GM19455 (cell line): ENCODE measurements at regions not wholly inside any gene's neighbourhood (a gene's known extent, or its start where the extent isn't known, plus 50 kb on each side); places are given as distances from the start of the nearest gene placed in this dataset.

Source experiments
- ATAC-seq: cut with Tn5 transposase; IDR thresholded peaks from one replicate; pipeline ENCODE4 v1.9.1; 2021; ENCODE audit not compliant: unreplicated experiment

DNA sequence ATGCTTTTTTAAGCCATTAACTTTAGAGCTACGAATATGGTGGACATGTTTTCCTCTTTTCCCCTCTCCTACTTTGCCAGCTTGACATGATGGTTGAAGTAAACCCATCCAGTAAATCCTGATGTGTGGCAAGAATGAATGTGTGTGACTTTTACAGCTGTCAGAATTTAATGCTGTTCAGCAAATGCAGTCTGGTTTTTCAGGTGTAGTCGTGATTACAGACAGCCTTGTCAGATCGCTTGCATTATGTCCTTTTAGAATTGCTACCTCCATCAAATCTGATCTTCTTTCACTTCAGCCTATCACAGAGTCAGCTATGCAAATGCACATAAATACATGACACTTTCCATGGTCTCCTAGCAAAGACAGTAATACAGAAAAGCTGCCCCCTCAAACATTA lies 278.5 kb downstream of the FBXO15 start:
- no peak for ATAC-seq

DNA sequence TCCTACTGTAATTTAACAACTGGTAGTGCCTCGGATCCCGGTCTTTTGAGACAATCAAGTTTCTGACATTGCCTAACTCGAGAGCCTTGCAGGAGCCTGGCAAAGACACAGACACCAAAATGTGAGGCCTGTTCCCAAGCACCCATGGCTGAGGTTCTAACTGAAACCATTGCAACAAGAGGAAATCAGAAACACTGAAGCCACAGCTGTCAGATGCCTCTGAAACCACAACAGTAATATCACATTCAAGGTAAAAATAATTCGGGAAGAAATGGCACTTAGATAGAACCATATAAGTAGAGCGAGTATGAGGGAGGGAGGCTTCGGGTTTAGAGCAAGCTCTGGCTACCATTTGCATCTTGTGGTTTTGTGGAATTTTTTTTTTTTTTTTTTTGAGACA lies 285.9 kb downstream of the FBXO15 start:
- no peak for ATAC-seq

DNA sequence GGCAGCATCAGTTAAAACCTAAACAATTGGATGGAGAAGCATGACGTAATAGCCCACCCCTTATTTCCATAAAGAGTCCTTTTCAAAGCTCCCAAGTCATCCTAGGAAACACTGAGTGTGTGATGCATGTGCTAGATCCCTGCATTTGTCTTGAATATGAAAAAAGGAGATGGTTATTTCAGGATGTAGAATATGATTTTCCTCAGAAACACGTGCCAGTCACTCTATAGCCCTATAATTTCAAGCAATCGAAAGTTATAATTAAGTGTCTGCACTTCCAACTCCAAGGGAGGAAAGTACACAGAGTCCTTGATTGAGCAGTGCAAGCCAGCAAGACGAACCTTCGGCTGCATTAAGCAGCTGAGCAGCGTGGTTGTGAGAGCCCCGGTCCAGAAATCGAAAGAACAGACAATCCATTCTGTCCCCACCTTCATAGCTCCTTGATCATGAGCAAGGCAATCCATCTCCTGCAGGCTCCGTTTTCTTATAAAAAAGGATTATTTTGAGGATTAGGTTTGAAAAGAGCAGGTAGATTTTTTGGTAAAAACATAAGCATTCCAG lies 287.7 kb downstream of the FBXO15 start:
- ATAC-seq: no peak

DNA sequence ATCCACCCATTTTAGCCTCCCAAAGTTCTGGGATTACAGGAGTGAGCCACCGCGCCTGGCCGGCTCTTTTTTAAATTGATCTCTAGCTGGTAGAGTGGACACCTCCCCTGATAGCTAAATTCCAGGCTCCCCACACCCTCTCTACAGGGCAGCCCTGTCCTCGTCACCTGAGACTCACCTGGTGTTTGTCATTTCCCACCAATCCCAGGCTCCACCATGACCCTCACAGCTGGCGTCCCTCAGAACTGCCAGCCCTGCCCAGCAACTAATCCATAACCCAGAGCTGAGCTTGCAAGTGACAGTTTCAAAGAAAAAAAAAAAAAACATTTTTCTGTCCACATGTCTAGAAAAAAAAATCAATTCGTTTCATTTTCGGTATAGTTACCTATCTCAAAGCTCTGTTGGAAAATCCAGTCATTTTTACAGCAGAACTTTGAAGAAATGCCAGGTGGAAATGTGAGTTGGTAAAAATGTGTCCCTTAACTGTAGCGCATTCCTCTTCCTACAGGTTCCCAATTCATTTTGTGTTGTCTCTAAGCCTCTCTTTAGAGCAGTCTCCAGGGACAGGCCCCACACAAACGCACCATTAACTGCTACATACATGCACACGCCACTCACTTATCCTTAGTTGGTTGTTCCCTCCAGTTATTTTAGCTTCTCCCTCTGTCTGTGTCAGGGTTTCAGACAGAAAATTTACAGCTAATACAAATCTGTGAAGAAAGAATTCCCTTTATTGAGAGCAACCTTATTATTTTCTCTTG lies 294.7 kb downstream of the FBXO15 start:
- ATAC-seq: no peak

DNA sequence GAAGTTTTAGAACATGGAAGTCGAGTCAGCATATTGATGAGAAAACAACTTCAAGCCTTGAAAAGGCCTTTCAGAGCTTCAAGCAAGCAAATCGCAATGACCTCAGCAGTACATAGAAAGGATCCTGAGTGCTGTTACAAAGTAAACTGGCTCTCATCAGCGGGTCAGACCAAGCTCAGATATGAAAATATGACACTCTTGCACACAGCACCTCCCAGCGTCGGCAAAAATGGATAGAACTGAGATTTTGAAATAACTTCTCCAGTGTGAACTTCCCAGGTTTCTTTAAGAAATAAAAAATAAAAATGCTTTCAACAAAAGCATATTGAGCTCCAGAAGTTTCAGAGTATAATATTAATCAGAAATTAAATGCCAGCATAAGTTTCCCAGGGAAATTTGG lies 296.9 kb downstream of the FBXO15 start:
- no peak for ATAC-seq

DNA sequence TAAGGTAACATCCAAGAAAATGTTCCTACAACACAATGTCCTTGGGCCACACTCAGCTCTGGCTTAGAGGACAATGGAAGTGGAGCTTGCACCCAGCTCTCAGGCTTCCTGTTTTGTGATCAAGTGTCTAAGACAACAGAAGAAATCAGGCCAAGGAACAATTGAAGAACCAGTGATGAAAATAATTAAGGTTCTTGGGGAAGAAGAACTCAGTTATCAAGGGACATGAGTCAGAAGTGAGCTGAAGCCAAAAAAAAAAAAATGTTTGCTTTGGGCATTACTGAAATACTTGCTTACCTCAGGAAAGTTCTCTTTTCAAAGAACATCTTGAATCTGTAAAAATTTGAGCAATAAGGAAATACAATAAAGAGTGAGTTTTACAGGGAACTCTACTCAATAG lies 299.0 kb downstream of the FBXO15 start:
- ATAC-seq: no peak

DNA sequence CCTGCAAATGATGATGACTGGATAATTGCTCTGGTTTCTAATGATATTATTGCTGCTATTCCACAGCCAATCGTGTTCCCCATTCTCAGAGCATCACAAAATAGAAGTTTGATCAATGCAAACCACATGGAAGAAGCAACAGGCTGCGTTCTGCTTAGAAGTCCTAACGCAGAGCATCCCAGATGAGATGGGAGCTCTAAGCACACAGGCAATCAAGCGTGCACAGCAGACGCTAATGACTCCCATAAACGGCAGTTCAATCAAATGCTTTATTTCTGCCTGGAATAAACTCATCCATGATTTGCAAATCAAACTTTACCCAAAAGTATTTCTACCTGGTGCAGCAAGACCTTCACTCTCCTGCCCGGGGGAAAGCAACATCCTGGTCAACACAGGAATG lies 304.2 kb downstream of the FBXO15 start:
- no peak for ATAC-seq

DNA sequence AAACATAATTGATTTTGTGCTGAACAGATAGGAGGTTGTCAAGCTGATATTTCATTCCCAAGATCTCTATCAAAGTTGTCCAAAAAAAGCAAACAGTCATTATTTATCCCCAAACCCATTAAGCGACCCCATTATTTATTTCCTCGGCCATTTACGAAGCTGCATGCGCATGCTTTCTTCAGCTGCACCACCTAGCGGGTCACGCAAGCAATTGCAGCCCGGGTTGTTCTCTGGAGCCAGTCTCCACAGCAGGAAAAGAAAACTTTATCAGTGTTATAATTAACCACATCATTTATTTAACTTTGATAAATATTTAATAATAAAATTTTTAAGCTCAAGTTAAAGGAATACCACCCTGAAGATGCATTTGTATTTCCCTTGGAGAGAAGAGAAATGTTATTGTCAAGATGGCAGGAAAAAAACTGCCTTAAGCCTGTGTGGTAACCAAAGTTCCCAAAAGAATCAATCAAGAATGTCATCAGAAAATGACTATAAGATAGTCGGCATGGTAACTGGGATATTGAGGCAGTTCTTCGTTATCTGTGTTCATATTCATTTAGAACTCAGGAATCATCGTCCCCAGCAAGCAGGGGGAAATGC lies 304.7 kb downstream of the FBXO15 start:
- peak; percentile 82 for ATAC-seq

DNA sequence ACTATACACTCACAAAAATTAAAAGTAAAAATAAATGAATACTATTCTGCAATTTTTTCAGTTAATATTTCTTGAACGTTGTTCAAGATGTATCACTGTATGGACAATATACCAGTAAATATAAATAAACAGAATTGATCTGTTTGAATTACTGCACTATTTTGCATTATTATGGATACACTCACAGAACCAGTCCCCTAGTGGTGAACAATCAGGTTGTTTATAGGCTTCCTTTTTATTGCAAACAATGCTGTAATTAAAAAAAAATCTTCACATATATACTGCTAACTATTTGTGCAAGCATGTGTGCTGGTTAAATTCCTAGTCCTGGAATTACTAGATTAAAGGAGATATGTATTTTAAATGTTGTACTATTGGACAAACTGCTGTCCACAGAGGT lies 306.0 kb downstream of the FBXO15 start:
- ATAC-seq: no peak

DNA sequence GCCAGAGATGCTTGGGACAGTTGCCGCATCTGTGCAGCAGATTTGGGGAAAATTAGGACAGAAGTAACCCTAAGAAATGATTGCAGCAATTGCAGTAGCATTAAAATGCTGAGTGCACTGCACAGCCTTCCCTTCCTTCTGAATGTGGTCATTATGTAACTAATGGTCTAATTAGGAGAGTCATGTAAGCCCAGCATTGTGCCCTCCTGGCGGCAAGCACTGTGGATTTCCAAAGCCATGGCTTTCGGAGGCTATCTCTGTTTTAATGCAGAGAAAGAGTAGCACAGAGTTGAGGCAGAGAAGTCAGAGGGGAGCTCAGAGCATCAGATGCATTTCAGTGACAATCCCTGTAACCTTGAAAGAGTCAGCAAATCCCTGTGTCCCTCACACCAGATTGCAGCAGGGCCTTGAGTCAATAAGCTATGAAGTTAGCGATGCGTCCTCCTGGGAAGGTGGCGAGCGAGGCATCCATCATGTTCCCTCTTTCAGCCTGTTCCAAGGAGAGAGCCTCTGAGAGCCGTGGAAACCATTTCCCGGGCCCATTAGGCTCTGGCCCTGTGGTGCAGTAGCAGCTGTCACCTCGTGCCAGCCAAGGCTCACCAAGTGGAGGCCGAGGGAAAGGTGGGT lies 307.2 kb downstream of the FBXO15 start:
- no peak for ATAC-seq

DNA sequence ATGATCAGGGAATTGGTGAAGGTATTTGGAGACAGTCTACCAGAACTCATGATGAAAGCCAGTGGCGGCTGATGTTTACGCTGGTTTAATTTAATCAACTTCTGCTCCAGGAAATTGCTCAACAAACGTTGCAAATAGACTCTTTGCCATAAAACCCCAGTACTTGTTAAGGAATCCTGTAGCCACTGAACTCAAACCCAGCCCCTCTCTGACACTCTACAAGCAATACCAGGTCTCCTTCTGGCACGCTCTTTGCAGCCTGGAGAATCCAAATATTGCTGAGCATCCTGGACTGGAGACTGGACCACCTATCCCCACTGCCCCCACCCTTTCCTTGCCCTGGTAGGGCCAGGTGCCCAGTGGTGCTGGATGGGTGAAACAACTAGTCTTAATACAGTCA lies 308.2 kb downstream of the FBXO15 start:
- no peak for ATAC-seq

DNA sequence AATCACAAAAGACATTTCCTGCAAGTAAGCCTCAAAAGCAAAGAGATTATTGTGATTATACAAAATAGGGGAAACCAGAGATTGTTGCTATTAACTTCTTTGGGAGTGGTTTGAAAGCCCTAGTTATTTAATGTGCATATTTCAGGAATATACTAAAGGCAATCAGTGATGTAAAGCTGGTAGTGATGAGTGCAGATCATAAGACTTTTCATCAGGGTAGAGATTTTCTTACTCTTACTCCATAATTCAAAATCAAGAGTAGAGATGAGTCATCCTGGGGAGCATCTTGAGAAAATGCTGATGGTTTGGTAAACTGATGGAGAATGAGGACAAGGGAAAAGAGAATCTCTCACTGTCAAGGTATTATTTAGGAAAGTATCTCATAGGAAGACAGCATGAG lies 309.5 kb downstream of the FBXO15 start:
- no peak for ATAC-seq

DNA sequence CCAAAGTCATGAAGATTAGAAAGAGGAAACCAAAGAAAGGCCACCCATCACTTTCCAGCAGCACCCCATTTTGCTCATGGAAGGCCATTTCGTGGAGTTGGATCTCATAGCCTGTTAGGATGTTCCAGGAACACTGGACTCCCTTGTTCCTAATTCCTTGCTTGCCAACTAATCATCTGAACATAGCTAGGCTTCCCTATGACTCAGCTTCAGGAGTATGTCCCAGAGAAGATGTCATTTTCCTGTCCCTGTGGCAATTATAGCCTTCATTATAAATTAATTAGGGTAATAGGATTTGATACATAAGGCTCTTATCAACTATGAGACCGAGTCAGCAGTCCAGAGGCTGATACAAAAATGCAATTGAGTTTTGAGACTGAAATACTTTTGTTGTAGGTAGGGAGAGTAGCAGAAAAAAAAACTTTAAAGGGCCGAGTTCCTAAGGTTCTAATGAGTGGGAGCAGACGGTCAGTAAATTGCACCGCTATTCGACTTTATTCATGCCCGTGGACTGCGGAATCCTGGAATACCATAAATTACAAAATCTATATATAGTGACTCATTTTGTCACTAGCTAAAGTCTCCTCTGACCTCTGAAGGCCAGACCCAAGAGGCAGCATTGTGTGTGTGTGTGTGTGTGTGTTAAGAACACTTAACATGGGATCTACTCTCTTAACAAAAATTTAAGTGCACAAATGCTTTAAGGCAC lies 311.8 kb downstream of the FBXO15 start:
- ATAC-seq: no peak

DNA sequence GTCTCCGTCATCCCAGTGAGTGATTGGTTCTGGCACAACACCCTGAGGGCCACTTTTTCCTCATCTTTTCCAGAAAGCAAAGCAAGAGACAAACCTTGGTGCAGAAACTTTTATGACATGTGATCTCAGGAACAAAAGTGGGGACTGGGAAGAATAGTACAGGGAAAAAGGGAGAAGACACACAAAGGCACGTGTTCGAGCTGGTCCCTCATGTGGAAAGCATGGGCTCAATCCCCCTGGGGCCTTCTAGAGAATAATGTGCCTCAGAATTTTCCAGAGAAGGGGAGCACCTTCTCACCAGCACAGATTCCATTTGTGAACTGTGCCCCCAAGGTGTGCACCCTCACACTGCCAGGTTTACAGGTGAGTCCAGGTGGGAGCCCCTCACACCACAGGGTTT lies 312.6 kb downstream of the FBXO15 start:
- no peak for ATAC-seq

DNA sequence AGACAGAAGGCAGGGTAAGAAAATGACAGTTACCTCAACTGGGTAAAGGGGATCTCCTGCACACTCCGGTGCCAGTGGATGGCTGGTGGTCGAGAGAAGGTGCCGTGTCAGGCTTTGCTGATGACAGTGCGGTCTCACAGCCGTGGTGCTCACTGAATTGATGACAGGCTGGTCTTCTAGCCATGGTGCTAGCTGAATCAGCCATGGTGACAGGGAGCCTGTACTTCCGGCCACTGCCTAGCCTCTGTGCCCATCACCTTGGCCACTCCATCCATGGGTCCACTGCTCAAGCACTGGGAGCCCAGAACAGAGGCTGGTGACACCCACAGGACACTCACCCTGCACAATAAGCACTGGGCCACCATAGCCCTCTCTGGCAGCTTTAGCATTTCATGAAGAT lies 315.9 kb downstream of the FBXO15 start:
- no peak for ATAC-seq

DNA sequence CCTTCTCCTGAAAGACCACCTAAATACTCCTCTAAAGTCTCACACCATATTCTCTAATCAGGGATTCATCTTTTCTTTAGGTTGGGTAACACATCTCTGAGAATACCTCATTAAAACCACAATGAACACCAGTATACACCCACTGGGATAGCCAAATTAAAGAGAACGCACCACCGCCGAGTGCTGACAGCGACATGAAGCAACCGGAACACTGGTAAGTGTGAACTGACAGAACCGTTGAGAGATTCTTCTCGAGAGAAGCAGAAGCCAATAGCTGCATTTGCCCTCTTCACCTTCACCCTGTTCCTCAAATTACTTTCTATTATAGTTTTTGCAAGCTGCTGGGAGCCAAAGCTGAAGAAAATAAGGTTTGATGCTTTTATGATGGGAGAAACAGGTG lies 318.5 kb downstream of the FBXO15 start:
- no peak for ATAC-seq

DNA sequence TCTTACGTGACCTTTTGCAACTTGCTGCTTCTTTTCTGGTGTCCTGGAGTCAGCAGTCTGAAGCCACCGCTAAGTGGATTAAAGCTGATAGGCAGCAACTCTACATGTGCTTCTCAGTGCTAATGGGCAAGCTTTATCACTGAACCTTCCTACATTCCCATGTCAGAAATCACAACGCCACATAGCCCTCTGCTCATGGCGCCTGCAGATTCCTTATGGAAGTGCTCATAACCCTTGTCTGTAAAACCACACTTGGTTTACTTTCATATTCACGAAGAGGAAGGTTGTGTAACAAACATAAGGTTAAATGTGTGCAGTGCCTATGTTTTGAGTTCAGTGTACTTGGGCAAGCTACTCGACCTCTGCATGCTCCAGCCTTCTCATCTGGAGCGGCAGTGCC lies 319.8 kb downstream of the FBXO15 start:
- ATAC-seq: no peak

DNA sequence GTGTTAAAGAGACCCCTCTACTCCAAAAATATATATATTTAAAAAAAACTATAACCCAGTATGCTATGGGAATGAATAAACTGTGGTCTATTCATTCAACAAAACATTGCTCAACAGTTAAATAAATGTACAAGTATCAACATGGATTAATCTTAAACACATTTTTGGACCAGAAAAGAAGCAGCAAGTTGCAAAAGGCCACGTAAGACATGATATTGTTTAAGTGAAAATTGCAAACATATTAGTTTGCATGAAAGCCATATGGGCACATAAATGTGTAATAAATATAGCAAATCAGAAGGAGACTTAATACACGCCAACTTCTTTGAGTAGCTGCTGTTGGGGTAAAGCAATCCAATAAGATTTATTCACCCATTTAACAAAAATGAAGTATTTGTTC lies 321.5 kb downstream of the FBXO15 start:
- ATAC-seq: no peak

DNA sequence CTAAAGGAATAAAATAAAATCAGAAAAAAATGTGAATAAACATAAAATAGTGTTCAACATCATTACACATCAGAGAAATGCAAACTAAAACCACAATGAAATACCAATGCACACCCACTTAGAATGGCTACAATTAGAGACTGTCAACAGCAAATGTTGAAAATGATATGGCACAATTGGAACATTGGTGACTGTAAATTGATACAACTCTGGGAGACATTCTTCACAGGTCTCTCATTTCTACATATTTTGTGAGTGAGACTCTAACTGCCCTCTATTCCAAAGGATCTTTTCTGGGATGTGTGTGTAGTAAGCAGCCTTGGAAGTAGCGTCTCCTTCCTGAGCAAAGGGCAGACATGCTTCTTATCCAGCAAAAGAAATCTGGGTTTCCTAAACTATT lies 323.0 kb downstream of the FBXO15 start:
- no peak for ATAC-seq

DNA sequence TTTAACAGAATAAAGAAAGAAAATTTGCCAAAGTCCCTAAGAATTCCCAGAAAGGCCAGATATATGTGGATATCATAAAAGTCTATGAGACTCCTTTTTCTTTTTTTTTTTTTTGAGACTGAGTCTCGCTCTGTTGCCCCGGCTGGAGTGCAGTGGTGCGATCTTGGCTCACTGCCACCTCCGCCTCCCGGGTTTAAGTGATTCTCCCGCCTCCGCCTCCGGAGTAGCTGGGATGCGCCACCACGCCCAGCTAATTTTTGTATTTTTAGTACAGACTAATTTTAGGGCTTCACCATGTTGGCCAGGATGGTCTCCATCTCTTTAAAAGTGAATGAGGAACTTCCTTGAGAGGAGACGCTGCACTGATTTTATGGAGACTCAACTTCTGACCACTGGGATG lies 335.2 kb downstream of the FBXO15 start:
- ATAC-seq: no peak

DNA sequence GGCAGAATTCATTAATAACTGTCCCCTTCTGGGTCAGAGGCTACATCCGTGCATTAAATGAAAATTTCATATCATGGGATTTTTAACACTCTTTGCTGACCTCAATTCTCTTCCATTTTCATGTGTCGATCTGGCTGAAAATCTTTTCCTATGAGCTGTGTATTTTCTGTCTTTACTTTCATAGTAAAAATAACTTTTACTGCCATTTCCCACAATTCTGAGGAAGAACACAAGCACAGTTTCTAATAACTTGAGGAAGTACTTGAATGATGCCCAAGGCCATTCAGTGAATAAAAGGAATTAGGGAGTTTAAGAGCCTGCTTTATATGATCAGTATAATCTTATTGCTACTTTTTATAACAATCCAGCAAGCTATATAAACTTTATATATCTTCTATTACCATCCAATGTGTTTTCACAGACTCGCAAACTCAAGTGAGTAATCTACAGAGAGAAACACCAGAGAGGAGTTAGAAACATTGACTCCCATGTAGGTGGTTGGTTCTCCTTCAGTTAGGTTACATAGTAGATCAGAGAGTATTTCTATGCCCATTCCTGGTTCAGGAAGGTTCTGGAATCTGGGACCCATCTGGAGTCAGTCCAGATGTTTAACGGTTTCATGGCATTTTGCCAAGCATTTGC lies 340.0 kb downstream of the FBXO15 start:
- ATAC-seq: no peak
